ENCODE measurements at regions not wholly inside any gene's neighbourhood (a gene's known extent, or its start where the extent isn't known, plus 50 kb on each side); places are given as distances from the start of the nearest gene placed in this dataset.

DNA sequence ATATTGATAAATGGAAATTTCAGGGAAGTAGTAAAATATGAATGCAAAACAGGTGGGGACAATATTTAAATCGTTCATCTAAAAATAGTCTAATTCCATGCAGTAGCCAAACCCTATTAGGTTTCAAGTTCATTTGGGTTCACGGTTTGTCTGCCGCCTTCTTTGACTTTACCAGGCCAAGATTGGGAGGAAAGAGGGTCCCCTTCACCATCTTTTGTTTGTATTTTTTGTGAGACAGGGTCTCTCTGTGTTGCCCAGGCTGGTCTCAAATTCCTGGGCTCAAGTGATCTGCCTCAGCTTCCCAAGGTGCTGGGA lies 98.5 kb upstream of the ATL2 start:
- Histone ChIP-seq H3K27me3 (ENCODE audit: insufficient read depth, low read length) (no peaks in the 10 kb centered on the region), H3K27ac (ENCODE audit: low read depth, low read length, poor library complexity, severe bottlenecking) (no peak overlapping the region), H3K36me3 (ENCODE audit: insufficient read depth, low read length) (no peaks in the 10 kb centered on the region; the same call in 1 of the 2 replicates), H3K4me2 (ENCODE audit: low read length) (no peak overlapping the region), H2AFZ (ENCODE audit: low read length) (no peak overlapping the region), H3K9me3 (ENCODE audit: low read length) (peaks cover 3% of the 10 kb centered on the region; the same call in 1 of the 2 replicates), H3K9ac (ENCODE audit: low read length) (no peak overlapping the region), H3F3A (ENCODE audit: insufficient read depth, low read length) (no peaks in the 10 kb centered on the region), H3K79me2 (ENCODE audit: insufficient read depth, low read length) (no peaks in the 10 kb centered on the region), H3K4me1 (ENCODE audit: insufficient read depth, low read length, severe bottlenecking) (no peaks in the 10 kb centered on the region), H4K20me1 (ENCODE audit: insufficient read depth, low read length) (no peaks in the 10 kb centered on the region), H3K4me3 (ENCODE audit: low read depth, low read length, poor library complexity, severe bottlenecking) (no peak overlapping the region), H3K9me2 (ENCODE audit: low read depth, low read length) (no peaks in the 10 kb centered on the region)
- no peak for TF ChIP-seq EZH2 (IDR thresholded peaks at IDR 0.05; ENCODE audit: borderline replicate concordance, low read length)
- TF ChIP-seq, protein P1, sequence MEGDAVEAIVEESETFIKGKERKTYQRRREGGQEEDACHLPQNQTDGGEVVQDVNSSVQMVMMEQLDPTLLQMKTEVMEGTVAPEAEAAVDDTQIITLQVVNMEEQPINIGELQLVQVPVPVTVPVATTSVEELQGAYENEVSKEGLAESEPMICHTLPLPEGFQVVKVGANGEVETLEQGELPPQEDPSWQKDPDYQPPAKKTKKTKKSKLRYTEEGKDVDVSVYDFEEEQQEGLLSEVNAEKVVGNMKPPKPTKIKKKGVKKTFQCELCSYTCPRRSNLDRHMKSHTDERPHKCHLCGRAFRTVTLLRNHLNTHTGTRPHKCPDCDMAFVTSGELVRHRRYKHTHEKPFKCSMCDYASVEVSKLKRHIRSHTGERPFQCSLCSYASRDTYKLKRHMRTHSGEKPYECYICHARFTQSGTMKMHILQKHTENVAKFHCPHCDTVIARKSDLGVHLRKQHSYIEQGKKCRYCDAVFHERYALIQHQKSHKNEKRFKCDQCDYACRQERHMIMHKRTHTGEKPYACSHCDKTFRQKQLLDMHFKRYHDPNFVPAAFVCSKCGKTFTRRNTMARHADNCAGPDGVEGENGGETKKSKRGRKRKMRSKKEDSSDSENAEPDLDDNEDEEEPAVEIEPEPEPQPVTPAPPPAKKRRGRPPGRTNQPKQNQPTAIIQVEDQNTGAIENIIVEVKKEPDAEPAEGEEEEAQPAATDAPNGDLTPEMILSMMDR (IDR thresholded peaks at IDR 0.05; ENCODE audit: low read length) = no peak

DNA sequence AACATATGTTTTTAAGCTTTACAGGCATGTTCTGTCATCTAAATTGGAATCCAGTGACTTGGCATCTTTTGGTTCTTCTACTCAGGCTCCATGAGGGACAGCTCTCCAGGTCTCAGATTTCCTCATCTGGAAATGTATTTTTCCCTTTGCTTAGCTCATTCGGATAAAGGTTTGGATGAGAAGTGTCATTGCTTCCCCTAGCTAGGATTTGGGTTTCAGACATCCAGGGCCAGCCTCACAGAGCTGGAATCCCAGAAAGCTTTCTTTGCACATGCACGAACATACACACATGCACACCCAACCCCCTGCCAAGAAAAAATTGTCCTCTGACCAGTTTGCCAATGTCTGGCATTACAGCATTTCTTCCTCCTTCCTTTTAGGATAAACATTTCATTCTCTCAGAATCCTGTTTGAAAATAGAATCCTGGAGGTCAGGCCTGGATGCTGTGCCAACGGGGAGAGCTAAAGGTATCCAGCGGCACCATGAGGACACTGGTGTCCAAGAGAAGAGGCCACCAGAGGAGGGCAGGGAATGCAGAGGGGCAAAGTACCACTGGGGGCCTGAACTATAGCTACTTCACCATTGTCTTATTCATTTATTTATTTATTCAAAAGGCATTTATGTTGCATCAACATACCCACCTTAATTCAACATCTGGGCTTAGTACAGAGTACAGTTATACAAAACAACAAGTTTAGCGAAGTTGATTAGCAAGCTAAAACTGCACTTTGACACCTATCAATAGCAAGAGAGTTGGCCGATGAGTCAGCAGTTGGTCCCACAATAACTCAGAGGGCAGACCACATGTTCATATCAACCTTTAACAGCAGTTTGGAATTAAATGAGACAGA lies 97.9 kb upstream of the ATL2 start:
- Histone ChIP-seq H3F3A (ENCODE audit: insufficient read depth, low read length) (no peaks in the 10 kb centered on the region), H3K36me3 (ENCODE audit: insufficient read depth, low read length) (no peaks in the 10 kb centered on the region), H3K27me3 (ENCODE audit: insufficient read depth, low read length) (no peaks in the 10 kb centered on the region), H3K9me3 (ENCODE audit: low read length) (no peaks in the 10 kb centered on the region), H3K27ac (ENCODE audit: low read depth, low read length, poor library complexity, severe bottlenecking) (no peak overlapping the region), H3K4me3 (ENCODE audit: low read depth, low read length, poor library complexity, severe bottlenecking) (no peak overlapping the region), H4K20me1 (ENCODE audit: insufficient read depth, low read length) (no peaks in the 10 kb centered on the region), H3K9me2 (ENCODE audit: low read depth, low read length) (no peaks in the 10 kb centered on the region), H3K9ac (ENCODE audit: low read length) (no peak overlapping the region), H3K4me1 (ENCODE audit: insufficient read depth, low read length, severe bottlenecking) (no peaks in the 10 kb centered on the region), H3K79me2 (ENCODE audit: insufficient read depth, low read length) (no peaks in the 10 kb centered on the region), H3K4me2 (ENCODE audit: low read length) (no peak overlapping the region), H2AFZ (ENCODE audit: low read length) (no peak overlapping the region)
- TF ChIP-seq EZH2 (IDR thresholded peaks at IDR 0.05; ENCODE audit: borderline replicate concordance, low read length) = no peak
- TF ChIP-seq, protein P1 (IDR thresholded peaks at IDR 0.05; ENCODE audit: low read length) = no peak

DNA sequence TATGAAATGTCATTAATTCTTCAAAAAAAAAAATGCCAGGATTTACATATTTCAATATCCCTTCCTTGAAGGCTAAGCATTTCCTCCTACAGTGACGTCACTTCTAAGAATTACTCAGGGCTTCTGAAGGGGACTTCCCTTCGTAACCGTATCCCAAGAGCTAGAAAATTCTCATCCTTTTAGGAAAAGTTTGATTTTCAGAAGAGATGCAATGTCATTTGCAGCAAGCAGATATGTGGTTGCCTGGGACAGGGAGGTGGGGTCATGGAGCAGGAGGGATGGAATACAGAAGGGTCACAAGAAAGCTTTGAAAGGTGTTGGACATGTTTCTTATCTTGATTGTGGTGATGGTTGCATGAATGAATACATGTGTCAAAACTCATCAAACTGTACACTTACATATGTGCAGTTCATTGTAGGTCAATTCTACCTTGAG lies 97.0 kb upstream of the ATL2 start:
- H3K9me3 ChIP-seq (ENCODE audit: low read length) = no peaks in the 10 kb centered on the region
- H3F3A ChIP-seq (ENCODE audit: insufficient read depth, low read length) = no peaks in the 10 kb centered on the region
- no peak overlapping the region for H3K4me3 ChIP-seq (ENCODE audit: low read depth, low read length, poor library complexity, severe bottlenecking)
- no peaks in the 10 kb centered on the region for H4K20me1 ChIP-seq (ENCODE audit: insufficient read depth, low read length)
- H3K36me3 ChIP-seq (ENCODE audit: insufficient read depth, low read length) = no peaks in the 10 kb centered on the region
- H3K27me3 ChIP-seq (ENCODE audit: insufficient read depth, low read length) = no peaks in the 10 kb centered on the region
- no peaks in the 10 kb centered on the region for H3K79me2 ChIP-seq (ENCODE audit: insufficient read depth, low read length)
- no peak overlapping the region for H3K9ac ChIP-seq (ENCODE audit: low read length)
- no peak overlapping the region for H3K27ac ChIP-seq (ENCODE audit: low read depth, low read length, poor library complexity, severe bottlenecking)
- H3K9me2 ChIP-seq (ENCODE audit: low read depth, low read length) = no peaks in the 10 kb centered on the region
- TF ChIP-seq EZH2 (IDR thresholded peaks at IDR 0.05; ENCODE audit: borderline replicate concordance, low read length) = no peak
- TF ChIP-seq, protein P1 (IDR thresholded peaks at IDR 0.05; ENCODE audit: low read length) = no peak
- H2AFZ ChIP-seq (ENCODE audit: low read length) = no peak overlapping the region
- no peak overlapping the region for H3K4me2 ChIP-seq (ENCODE audit: low read length)
- no peaks in the 10 kb centered on the region for H3K4me1 ChIP-seq (ENCODE audit: insufficient read depth, low read length, severe bottlenecking)

Data from OCI-LY1 (cell line).